SK-N-SH (cell line): ENCODE measurements at regions not wholly inside any gene's neighbourhood (a gene's known extent, or its start where the extent isn't known, plus 50 kb on each side); places are given as distances from the start of the nearest gene placed in this dataset.

Experiments
- JUND ChIP-seq: IDR thresholded peaks from 2 replicates; pipeline ENCODE4 v1.4.0; 2012
- NFIC ChIP-seq: IDR thresholded peaks from 2 replicates; pipeline ENCODE4 v1.4.0; 2012; ENCODE audit warnings: borderline replicate concordance
- POLR2AphosphoS5 ChIP-seq: IDR thresholded peaks from 2 replicates; pipeline ENCODE4 v1.6.1; 2012; ENCODE audit warnings: low read depth, low read length
- RCOR1 ChIP-seq: fragments of 150-350 bp; IDR thresholded peaks from 2 replicates; pipeline ENCODE4 v1.6.1; 2017; ENCODE audit warnings: antibody characterized with exemption, low read length
- RFX5 ChIP-seq: IDR thresholded peaks from 2 replicates; pipeline ENCODE4 v1.6.1; 2012; ENCODE audit warnings: mild to moderate bottlenecking, improper control_type of control experiment, low read length
- TF ChIP-seq, protein P1 (sequence below): fragments of 200-600 bp; sonication (generic); IDR thresholded peaks from 2 replicates; pipeline ENCODE4 v1.6.1; 2017; ENCODE audit warnings: antibody characterized with exemption, mild to moderate bottlenecking, moderate library complexity
- TF ChIP-seq, protein P2 (sequence below): IDR thresholded peaks from 2 replicates; pipeline ENCODE4 v1.4.0; 2012; ENCODE audit warnings: low read depth, borderline replicate concordance
- TF ChIP-seq, protein P3 (sequence below): fragments of 150-350 bp; IDR thresholded peaks from 2 replicates; pipeline ENCODE4 v1.6.1; 2017; ENCODE audit warnings: antibody characterized with exemption, low read length, low read depth, borderline replicate concordance

DNA sequence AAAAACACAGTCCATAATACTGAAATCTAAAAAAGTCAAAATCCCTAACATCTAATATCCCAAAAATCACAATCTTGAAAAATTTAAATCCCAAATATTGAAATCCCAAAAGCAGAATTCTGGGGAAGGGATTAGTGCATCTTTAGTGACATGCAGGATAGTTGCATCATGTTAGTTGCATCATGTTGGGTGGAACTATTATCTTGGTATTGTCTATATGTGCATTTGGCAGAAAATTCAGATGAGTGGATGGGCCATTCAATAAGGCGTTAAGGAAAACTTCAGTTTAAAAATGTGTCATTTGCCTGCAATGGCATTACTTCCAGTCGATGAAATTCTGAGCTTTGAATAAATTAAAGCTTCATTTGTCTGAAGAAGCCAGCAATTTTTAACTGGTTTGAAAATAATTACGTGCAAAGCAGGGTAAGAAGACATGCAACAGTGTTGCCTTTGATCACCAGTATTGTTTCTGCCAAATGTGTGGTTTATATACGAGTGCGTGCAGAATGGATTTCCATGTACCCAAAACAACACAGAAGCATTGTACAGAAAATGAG lies 221.4 kb upstream of the NFE2L3 start:
- TF ChIP-seq POLR2AphosphoS5, result no peak
- TF ChIP-seq, protein P1, sequence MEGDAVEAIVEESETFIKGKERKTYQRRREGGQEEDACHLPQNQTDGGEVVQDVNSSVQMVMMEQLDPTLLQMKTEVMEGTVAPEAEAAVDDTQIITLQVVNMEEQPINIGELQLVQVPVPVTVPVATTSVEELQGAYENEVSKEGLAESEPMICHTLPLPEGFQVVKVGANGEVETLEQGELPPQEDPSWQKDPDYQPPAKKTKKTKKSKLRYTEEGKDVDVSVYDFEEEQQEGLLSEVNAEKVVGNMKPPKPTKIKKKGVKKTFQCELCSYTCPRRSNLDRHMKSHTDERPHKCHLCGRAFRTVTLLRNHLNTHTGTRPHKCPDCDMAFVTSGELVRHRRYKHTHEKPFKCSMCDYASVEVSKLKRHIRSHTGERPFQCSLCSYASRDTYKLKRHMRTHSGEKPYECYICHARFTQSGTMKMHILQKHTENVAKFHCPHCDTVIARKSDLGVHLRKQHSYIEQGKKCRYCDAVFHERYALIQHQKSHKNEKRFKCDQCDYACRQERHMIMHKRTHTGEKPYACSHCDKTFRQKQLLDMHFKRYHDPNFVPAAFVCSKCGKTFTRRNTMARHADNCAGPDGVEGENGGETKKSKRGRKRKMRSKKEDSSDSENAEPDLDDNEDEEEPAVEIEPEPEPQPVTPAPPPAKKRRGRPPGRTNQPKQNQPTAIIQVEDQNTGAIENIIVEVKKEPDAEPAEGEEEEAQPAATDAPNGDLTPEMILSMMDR, result no peak
- TF ChIP-seq, protein P2, sequence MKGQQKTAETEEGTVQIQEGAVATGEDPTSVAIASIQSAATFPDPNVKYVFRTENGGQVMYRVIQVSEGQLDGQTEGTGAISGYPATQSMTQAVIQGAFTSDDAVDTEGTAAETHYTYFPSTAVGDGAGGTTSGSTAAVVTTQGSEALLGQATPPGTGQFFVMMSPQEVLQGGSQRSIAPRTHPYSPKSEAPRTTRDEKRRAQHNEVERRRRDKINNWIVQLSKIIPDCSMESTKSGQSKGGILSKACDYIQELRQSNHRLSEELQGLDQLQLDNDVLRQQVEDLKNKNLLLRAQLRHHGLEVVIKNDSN, result no peak
- TF ChIP-seq NFIC, result no peak
- TF ChIP-seq, protein P3, sequence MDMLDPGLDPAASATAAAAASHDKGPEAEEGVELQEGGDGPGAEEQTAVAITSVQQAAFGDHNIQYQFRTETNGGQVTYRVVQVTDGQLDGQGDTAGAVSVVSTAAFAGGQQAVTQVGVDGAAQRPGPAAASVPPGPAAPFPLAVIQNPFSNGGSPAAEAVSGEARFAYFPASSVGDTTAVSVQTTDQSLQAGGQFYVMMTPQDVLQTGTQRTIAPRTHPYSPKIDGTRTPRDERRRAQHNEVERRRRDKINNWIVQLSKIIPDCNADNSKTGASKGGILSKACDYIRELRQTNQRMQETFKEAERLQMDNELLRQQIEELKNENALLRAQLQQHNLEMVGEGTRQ, result no peak
- TF ChIP-seq RFX5, result no peak
- no peak for TF ChIP-seq JUND
- no peak for TF ChIP-seq RCOR1
